Lower leg skin (tissue), 3 donors: ENCODE measurements at regions not wholly inside any gene's neighbourhood (a gene's known extent, or its start where the extent isn't known, plus 50 kb on each side); places are given as distances from the start of the nearest gene placed in this dataset.

Experiments
- POLR2A ChIP-seq, 2 donors: fragments of 450-650 bp; IDR thresholded peaks; one replicate each; pipeline ENCODE4 v1.6.1; 2016 to 2017; ENCODE audit warnings: antibody characterized with exemption in 2 of 2, mild to moderate bottlenecking in 1 of 2, moderate library complexity in 1 of 2
- TF ChIP-seq, protein P1 (sequence below), 3 donors: fragments of 450-650 bp; IDR thresholded peaks; one replicate each; pipeline ENCODE4 v1.5.1; 2016; ENCODE audit warnings: antibody characterized with exemption in 3 of 3, mild to moderate bottlenecking in 3 of 3, moderate library complexity in 2 of 3

DNA sequence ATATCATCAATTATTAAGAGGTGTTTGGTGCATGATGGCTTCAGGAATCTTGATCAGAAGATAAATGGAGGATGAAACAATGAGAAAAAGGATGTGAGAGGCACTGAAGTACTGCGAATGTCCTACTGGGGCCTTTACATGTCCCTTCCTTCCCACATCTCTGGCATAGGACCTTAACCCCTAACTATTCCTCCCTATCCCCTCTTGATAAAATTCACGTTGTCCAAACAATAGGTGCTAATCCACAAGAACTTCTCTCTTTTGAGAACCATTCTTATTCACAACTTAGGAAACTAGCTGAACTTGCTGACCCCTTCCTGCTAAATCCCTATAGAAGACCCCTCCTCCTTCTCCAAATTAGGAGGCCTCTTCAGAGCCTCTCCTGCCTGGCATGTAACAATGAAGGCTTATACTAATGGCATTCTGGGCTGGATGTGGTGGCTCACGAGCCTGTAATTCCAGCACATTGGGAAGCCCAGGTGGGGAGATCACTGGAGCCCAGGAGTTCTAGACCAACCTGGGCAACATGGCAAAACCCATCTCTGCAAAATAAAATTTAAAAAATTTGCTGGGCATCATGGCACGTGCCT lies 276.5 kb upstream of the SMARCA2 start:
- TF ChIP-seq, protein P1, sequence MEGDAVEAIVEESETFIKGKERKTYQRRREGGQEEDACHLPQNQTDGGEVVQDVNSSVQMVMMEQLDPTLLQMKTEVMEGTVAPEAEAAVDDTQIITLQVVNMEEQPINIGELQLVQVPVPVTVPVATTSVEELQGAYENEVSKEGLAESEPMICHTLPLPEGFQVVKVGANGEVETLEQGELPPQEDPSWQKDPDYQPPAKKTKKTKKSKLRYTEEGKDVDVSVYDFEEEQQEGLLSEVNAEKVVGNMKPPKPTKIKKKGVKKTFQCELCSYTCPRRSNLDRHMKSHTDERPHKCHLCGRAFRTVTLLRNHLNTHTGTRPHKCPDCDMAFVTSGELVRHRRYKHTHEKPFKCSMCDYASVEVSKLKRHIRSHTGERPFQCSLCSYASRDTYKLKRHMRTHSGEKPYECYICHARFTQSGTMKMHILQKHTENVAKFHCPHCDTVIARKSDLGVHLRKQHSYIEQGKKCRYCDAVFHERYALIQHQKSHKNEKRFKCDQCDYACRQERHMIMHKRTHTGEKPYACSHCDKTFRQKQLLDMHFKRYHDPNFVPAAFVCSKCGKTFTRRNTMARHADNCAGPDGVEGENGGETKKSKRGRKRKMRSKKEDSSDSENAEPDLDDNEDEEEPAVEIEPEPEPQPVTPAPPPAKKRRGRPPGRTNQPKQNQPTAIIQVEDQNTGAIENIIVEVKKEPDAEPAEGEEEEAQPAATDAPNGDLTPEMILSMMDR (IDR thresholded peaks at IDR 0.05): no peak
- no peak for TF ChIP-seq POLR2A (IDR thresholded peaks at IDR 0.05)
